DOHH2 (cell line): ENCODE measurements at regions not wholly inside any gene's neighbourhood (a gene's known extent, or its start where the extent isn't known, plus 50 kb on each side); places are given as distances from the start of the nearest gene placed in this dataset.

Source experiments
- CTCF ChIP-seq: fragments of 200-600 bp; sonication (generic); IDR thresholded peaks from one replicate; pipeline ENCODE4 v1.5.1; 2014; ENCODE audit warnings: antibody characterized with exemption, mild to moderate bottlenecking, low read depth, low read length; ENCODE audit not compliant: poor library complexity, severe bottlenecking
- EZH2phosphoT487 ChIP-seq: fragments of 200-600 bp; sonication (generic); IDR thresholded peaks from 2 replicates; pipeline ENCODE4 v1.6.1; 2017; ENCODE audit warnings: borderline replicate concordance, mild to moderate bottlenecking, antibody characterized with exemption, low read length, moderate library complexity, mixed read lengths

- no peak for TF ChIP-seq CTCF
- TF ChIP-seq EZH2phosphoT487, result no peak
Measured at GRCh38 chr9:8011974-8012373, 212.4 kb upstream of the DMAC1 start.
